Kidney (tissue), 13 donors: ENCODE measurements at regions not wholly inside any gene's neighbourhood (a gene's known extent, or its start where the extent isn't known, plus 50 kb on each side); places are given as distances from the start of the nearest gene placed in this dataset.

ENCODE experiments used
- DNase-seq, 5 donors: peaks; one replicate each; pipeline ENCODE4 v3.0.0-alpha.2; 2013 to 2020
- FAIRE-seq: peaks from 2 replicates; lab custom pipeline; 2012; peaks lifted over from hg19 to GRCh38; lab: Jason Lieb, UNC
- H3K27ac ChIP-seq, 2 donors: one replicate each; pipeline ENCODE4 v1.7.0; 2013; ENCODE audit warnings: low read depth in 2 of 2, low read length in 2 of 2, inconsistent platforms in 1 of 2
- H3K27me3 ChIP-seq: one replicate; pipeline ENCODE4 v1.7.1; 2013; ENCODE audit warnings: low read length, inconsistent platforms; ENCODE audit not compliant: control insufficient read depth, insufficient read depth
- H3K36me3 ChIP-seq, 3 donors: one replicate each; pipeline versions ENCODE4 v1.7.0 to v1.7.1; 2013; ENCODE audit warnings: low read length in 3 of 3, control low read depth in 1 of 3, inconsistent platforms in 1 of 3; ENCODE audit not compliant: insufficient read depth in 3 of 3, control insufficient read depth in 2 of 3
- H3K4me1 ChIP-seq, 3 donors: one replicate each; pipeline versions ENCODE4 v1.7.0 to v1.7.1; 2013; ENCODE audit warnings: low read length in 3 of 3, inconsistent platforms in 1 of 3, low read depth in 1 of 3; ENCODE audit not compliant: control insufficient read depth in 2 of 3, insufficient read depth in 2 of 3
- H3K4me3 ChIP-seq, 3 donors: one replicate each; pipeline versions ENCODE4 v1.7.0 to v1.8.1; 2013; ENCODE audit warnings: low read length in 3 of 3, control low read depth in 1 of 3, inconsistent platforms in 1 of 3
- H3K9ac ChIP-seq, 3 donors: one replicate each; pipeline versions ENCODE4 v1.7.0 to v1.7.1; 2013; ENCODE audit warnings: low read length in 3 of 3, control low read depth in 1 of 3, inconsistent platforms in 1 of 3
- H3K9me3 ChIP-seq, 3 donors: one replicate each; pipeline versions ENCODE4 v1.7.0 to v1.7.1; 2013; ENCODE audit warnings: low read length in 3 of 3, control low read depth in 1 of 3, inconsistent platforms in 1 of 3; ENCODE audit not compliant: control insufficient read depth in 2 of 3, insufficient read depth in 1 of 3
- intact Hi-C: fragments of 100-400 bp; cut with DNase I; formaldehyde crosslinking; loops from one replicate; pipeline ENCODE4 v1.11.1; 2022
- TF ChIP-seq, protein P1 (sequence below): IDR thresholded peaks from 3 replicates; pipeline ENCODE4 v1.5.1; 2012; ENCODE audit warnings: mild to moderate bottlenecking, moderate library complexity, borderline replicate concordance; ENCODE audit not compliant: insufficient read depth; ENCODE audit errors: extremely low read depth
- donor health status: control.
- donor health status: control.
- donor health status: control.
- donor health status: control.
- donor health status: control.
- donor health status: DM: yes; HTN: yes; CAD: no.
- donor health status: Normal renal cell carcinoma (clear cell type).

DNA sequence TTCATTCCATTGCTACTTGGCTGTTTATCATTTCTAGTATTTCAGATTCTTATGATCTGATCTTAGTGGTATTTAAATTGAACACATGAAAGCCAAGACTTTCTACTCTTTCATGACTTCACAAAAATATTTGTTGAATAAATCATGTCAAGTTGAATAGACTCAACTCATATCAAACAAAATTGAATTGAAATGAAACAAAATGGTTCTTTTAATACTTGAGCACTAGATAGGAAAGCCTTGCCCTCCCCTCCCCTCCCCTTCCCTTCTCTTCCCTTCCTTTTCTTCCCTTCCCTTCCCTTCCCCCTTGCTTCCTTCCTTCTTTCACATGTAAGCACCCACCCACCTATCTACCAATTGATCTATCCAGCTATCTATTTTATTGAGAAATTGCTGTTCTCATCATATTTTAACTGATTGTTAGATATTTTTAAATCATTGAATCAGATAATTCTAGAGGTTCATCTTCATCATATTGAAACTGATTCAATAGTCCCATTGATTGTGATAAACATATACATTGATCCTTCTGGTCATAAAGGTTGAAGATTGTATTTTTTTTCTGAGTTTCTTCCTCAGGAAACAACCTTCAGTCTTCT, 2015.9 kb downstream of the LRRC4C start:
- Histone ChIP-seq H3K9me3 (no peaks in the 10 kb centered on the region), H3K27ac (no peak overlapping the region), H3K27me3 (no peaks in the 10 kb centered on the region), H3K36me3 (no peaks in the 10 kb centered on the region), H3K4me3 (no peak overlapping the region), H3K4me1 (no peaks in the 10 kb centered on the region), H3K9ac (no peak overlapping the region)
- intact Hi-C loops, result no loop called here
- FAIRE-seq, result no peak
- TF ChIP-seq, protein P1, sequence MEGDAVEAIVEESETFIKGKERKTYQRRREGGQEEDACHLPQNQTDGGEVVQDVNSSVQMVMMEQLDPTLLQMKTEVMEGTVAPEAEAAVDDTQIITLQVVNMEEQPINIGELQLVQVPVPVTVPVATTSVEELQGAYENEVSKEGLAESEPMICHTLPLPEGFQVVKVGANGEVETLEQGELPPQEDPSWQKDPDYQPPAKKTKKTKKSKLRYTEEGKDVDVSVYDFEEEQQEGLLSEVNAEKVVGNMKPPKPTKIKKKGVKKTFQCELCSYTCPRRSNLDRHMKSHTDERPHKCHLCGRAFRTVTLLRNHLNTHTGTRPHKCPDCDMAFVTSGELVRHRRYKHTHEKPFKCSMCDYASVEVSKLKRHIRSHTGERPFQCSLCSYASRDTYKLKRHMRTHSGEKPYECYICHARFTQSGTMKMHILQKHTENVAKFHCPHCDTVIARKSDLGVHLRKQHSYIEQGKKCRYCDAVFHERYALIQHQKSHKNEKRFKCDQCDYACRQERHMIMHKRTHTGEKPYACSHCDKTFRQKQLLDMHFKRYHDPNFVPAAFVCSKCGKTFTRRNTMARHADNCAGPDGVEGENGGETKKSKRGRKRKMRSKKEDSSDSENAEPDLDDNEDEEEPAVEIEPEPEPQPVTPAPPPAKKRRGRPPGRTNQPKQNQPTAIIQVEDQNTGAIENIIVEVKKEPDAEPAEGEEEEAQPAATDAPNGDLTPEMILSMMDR, result no peak
- no peak for DNase-seq

GRCh38 chr11:39442177-39442576, 2017.3 kb downstream of the LRRC4C start:
- DNase-seq, result peak in 2 of 5 donors; percentile 28 to 66

GRCh38 chr11:39435641-39436040, 2023.8 kb downstream of the LRRC4C start:
- H3K4me3 ChIP-seq, result no peak overlapping the region
- H3K27me3 ChIP-seq, result no peaks in the 10 kb centered on the region
- H3K27ac ChIP-seq, result no peak overlapping the region
- intact Hi-C loops, result no loop called here
- FAIRE-seq (no peak), DNase-seq (peak in 2 of 5 donors; percentile 0 to 2)
- no peak overlapping the region for H3K9ac ChIP-seq
- no peaks in the 10 kb centered on the region for H3K36me3 ChIP-seq
- TF ChIP-seq, protein P1, result no peak
- H3K4me1 ChIP-seq, result no peaks in the 10 kb centered on the region
- H3K9me3 ChIP-seq, result no peaks in the 10 kb centered on the region

More at GRCh38 chr11:39442177-39442576, 2017.3 kb downstream of the LRRC4C start:
- no peak overlapping the region for H3K9ac ChIP-seq
- TF ChIP-seq, protein P1, result no peak
- no peaks in the 10 kb centered on the region for H3K9me3 ChIP-seq
- no peak overlapping the region for H3K4me3 ChIP-seq
- no peaks in the 10 kb centered on the region for H3K4me1 ChIP-seq
- intact Hi-C loops, result no loop called here
- no peak for FAIRE-seq
- H3K27me3 ChIP-seq, result no peaks in the 10 kb centered on the region
- no peak overlapping the region for H3K27ac ChIP-seq
- no peaks in the 10 kb centered on the region for H3K36me3 ChIP-seq

DNA sequence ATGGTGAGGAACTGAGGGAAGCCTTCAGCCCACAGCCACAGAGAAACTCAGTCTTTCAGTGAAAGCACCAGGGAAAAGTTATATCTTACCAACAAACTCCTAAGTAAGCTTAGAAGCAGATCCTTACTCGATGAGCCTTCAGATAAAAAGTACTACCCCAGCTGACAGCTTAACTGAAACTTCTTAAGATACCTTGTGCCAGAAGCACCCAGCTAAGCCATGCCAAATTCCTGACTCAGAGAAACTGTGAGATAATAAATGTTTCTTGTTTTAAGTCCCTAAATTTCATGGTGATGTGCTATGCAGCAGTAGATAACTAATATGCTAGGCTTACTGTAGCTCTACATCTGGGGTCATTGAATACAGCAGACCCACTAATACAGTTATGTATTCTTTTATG, 2025.0 kb downstream of the LRRC4C start:
- H3K27me3 ChIP-seq, result no peaks in the 10 kb centered on the region
- H3K4me3 ChIP-seq, result no peak overlapping the region
- intact Hi-C loops, result no loop called here
- H3K9me3 ChIP-seq, result no peaks in the 10 kb centered on the region
- DNase-seq (no peak), FAIRE-seq (no peak)
- no peaks in the 10 kb centered on the region for H3K4me1 ChIP-seq
- H3K9ac ChIP-seq, result no peak overlapping the region
- H3K36me3 ChIP-seq, result no peaks in the 10 kb centered on the region
- no peak overlapping the region for H3K27ac ChIP-seq
- TF ChIP-seq, protein P1, result no peak
